GM10266 (cell line): ENCODE measurements at regions not wholly inside any gene's neighbourhood (a gene's known extent, or its start where the extent isn't known, plus 50 kb on each side); places are given as distances from the start of the nearest gene placed in this dataset.

Experiments used
- DNase-seq: peaks from one replicate; pipeline ENCODE4 v3.0.0; 2012; ENCODE audit errors: extremely low spot score
- TF ChIP-seq, protein P1 (sequence below): IDR thresholded peaks from 2 replicates; pipeline ENCODE4 v1.5.1; 2012; ENCODE audit warnings: mild to moderate bottlenecking, low read depth; ENCODE audit not compliant: control insufficient read depth, insufficient read depth; ENCODE audit errors: missing control alignments

GRCh38 chr4:124417371-124417770, 295.2 kb downstream of the ANKRD50 start:
- TF ChIP-seq, protein P1, sequence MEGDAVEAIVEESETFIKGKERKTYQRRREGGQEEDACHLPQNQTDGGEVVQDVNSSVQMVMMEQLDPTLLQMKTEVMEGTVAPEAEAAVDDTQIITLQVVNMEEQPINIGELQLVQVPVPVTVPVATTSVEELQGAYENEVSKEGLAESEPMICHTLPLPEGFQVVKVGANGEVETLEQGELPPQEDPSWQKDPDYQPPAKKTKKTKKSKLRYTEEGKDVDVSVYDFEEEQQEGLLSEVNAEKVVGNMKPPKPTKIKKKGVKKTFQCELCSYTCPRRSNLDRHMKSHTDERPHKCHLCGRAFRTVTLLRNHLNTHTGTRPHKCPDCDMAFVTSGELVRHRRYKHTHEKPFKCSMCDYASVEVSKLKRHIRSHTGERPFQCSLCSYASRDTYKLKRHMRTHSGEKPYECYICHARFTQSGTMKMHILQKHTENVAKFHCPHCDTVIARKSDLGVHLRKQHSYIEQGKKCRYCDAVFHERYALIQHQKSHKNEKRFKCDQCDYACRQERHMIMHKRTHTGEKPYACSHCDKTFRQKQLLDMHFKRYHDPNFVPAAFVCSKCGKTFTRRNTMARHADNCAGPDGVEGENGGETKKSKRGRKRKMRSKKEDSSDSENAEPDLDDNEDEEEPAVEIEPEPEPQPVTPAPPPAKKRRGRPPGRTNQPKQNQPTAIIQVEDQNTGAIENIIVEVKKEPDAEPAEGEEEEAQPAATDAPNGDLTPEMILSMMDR, result no peak
- no peak for DNase-seq

- TF ChIP-seq, protein P1, result no peak
- DNase-seq, result no peak
Observed at GRCh38 chr4:124420166-124420695, 292.3 kb downstream of the ANKRD50 start.

DNA sequence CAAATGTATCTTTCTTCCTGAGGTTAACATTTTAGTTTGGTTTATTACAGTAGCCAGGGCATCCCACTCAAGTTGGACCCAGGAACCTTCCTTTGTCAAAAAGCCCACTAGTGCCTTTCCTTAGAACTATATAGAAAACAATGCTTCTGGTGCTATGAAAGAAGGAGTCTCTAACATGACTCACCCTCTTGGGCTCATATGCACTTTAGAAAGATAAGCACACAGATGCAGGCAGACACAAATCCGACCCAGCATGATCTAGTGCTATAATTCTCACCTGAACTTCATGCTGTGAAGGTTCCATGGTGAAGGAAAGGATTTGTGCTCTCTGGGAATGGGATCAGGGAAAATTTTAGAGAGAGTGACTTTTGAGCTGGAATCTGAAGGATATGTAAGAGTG, 289.4 kb downstream of the ANKRD50 start:
- no peak for DNase-seq
- TF ChIP-seq, protein P1, result no peak

DNA sequence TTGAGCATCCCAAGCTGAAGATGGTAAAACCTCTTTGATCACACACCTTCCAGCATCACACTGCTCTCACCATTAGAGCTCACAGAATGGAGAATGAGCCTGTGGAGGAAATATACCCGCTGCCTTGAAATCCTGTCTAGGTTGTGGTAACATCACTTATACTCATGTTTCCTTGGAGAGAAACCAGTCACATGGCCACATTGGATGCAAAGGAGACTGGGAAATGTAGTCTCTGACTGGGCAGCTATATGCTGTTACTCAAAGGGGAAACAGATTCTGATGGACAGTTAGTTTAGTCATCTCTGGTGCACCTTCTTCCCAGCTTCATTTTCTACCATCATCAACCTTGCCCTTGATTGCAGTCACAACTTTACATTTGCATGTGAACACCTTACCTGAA, 286.3 kb downstream of the ANKRD50 start:
- no peak for DNase-seq
- TF ChIP-seq, protein P1, result no peak

DNA sequence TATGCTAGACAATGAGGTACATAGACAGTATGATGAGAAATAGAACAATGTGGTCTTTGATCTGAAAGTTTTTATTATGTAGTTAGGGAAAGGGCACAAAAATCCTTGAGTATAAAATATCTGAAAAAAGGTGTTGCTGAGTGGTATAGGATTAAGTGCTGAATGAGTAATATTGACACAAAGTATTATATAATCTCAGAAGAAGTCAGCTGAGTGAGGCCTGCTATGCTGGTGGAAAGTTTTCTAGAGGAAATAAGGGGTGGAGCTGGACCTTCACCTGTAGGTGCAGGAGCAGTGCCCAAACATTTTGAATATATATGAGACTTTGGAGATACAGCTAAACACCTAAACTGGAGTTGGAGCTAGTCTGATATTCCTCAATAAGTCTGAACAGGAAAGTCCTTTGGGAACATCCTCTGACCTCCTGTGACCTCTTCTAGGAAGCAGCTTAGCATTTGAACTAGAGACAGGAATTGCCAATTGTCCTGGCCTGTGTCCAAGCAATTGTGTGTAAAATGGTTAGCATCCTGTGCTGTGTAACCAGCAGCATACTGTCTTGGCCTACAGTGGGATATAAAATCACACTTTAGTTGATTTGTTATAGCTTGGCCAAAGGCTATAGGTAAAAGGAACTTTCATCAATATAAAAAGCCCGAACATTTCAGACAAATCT, 285.3 kb downstream of the ANKRD50 start:
- no peak for DNase-seq
- TF ChIP-seq, protein P1, result no peak

- DNase-seq, result no peak
- TF ChIP-seq, protein P1, result no peak
Observed at GRCh38 chr4:124428648-124429047, 283.9 kb downstream of the ANKRD50 start.

GRCh38 chr4:124429746-124430250, 282.7 kb downstream of the ANKRD50 start:
- no peak for DNase-seq
- TF ChIP-seq, protein P1, result no peak
